ENCODE measurements at regions not wholly inside any gene's neighbourhood (a gene's known extent, or its start where the extent isn't known, plus 50 kb on each side); places are given as distances from the start of the nearest gene placed in this dataset.
A peak's percentile ranks its signal among the peaks of the same experiment; 100 is the strongest.

GRCh38 chr10:3263747-3264146 is 91.2 kb upstream of the PITRM1 start:
- H2BK5ac ChIP-seq (ENCODE audit: low read depth, low read length, poor library complexity, severe bottlenecking) = no peak overlapping the region
- H3K27me3 ChIP-seq (ENCODE audit: control insufficient read depth, insufficient read depth, low read length) = no peaks in the 10 kb centered on the region
- peak overlapping the region; percentile 13; the same call in 1 of the 2 replicates for H2AK5ac ChIP-seq (ENCODE audit: low read depth, low read length)
- H2AK9ac ChIP-seq (replicated peaks; ENCODE audit: low read depth, low read length, poor library complexity) = no peak overlapping the region
- intact Hi-C loops (cut with micrococcal nuclease) = no loop called here
- no peaks in the 10 kb centered on the region for H3K36me3 ChIP-seq (ENCODE audit: control insufficient read depth, insufficient read depth, low read length)
- no peak overlapping the region for H3K14ac ChIP-seq (replicated peaks; ENCODE audit: low read depth, low read length)
- H3K27ac ChIP-seq (ENCODE audit: insufficient read depth, low read length) = no peak overlapping the region
- TF ChIP-seq FOS (IDR thresholded peaks at IDR 0.05; ENCODE audit: low read depth, low read length) = no peak
- no peak for TF ChIP-seq USF2 (IDR thresholded peaks at IDR 0.05; ENCODE audit: low read depth, low read length)
- TF ChIP-seq CHD1 (IDR thresholded peaks at IDR 0.05; ENCODE audit: low read depth, low read length) = no peak
- no peak for TF ChIP-seq SMC3 (IDR thresholded peaks at IDR 0.05; ENCODE audit: low read depth, low read length)
- no peak for TF ChIP-seq POLR2A (IDR thresholded peaks at IDR 0.05; ENCODE audit: low read depth, low read length)
- TF ChIP-seq CEBPB (IDR thresholded peaks at IDR 0.05; ENCODE audit: low read depth, low read length) = no peak
- no peak for TF ChIP-seq MXI1 (IDR thresholded peaks at IDR 0.05; ENCODE audit: borderline replicate concordance, low read depth, low read length)
- TF ChIP-seq RFX5 (IDR thresholded peaks at IDR 0.05; ENCODE audit: low read depth, low read length) = no peak
- no peak for TF ChIP-seq NFE2L2 (IDR thresholded peaks at IDR 0.05; ENCODE audit: low read depth, low read length)
- TF ChIP-seq ELK1 (IDR thresholded peaks at IDR 0.05; ENCODE audit: borderline replicate concordance, low read depth, low read length) = no peak
- no peak for TF ChIP-seq BHLHE40 (IDR thresholded peaks at IDR 0.05; ENCODE audit: low read depth, low read length)
- TF ChIP-seq CTCF (conservative IDR thresholded peaks at IDR 0.05; ENCODE audit: low read depth, low read length) = no peak
- no peak for TF ChIP-seq MAFK (IDR thresholded peaks at IDR 0.05; ENCODE audit: low read depth, low read length)
- ChIA-PET CTCF (no interaction called here), POLR2A (ENCODE audit: unreplicated experiment) (no interaction called here)
- H3K4me2 ChIP-seq (ENCODE audit: low read depth, low read length) = no peak overlapping the region
- H4K20me1 ChIP-seq (ENCODE audit: insufficient read depth, low read length) = no peaks in the 10 kb centered on the region
- in situ Hi-C loops (cut with MboI; ENCODE audit: low sequenced_read_pairs) = no loop called here
- no peak for DNase-seq
- no peak overlapping the region for H4K8ac ChIP-seq (ENCODE audit: low read depth in 2 of 2, low read length in 2 of 2)
- no peak overlapping the region for H3K23ac ChIP-seq (ENCODE audit: low read depth, low read length)
- H3K18ac ChIP-seq (ENCODE audit: low read depth, low read length) = no peak overlapping the region
- H3K9me3 ChIP-seq (ENCODE audit: control insufficient read depth, insufficient read depth, low read length) = no peaks in the 10 kb centered on the region
- no peak overlapping the region for H3K4ac ChIP-seq (ENCODE audit: low read depth, low read length)
- H2AFZ ChIP-seq (replicated peaks; ENCODE audit: low read length, poor library complexity) = no peak overlapping the region
- dilution Hi-C loops (cut with HindIII; ENCODE audit: low sequenced_read_pairs, unreplicated experiment) = no loop called here
- no peak overlapping the region for H2BK120ac ChIP-seq (ENCODE audit: low read depth, low read length)
- H3K4me1 ChIP-seq (ENCODE audit: control insufficient read depth, insufficient read depth, low read length) = peaks cover 4% of the 10 kb centered on the region; the same call in 1 of the 2 replicates
- H3K56ac ChIP-seq (ENCODE audit: extremely low read depth, insufficient read depth, low read length) = no peak overlapping the region
- no peak overlapping the region for H4K91ac ChIP-seq (ENCODE audit: insufficient read depth, low read depth, low read length)
- no peak overlapping the region for H4K5ac ChIP-seq (ENCODE audit: low read depth, low read length)
- BruUV-seq (replicated peaks) = no TSS peak
- H3K9ac ChIP-seq (ENCODE audit: low read depth, low read length) = no peak overlapping the region
- no peak for ATAC-seq (ENCODE audit: low read depth)
- H2BK15ac ChIP-seq (ENCODE audit: low read depth, low read length) = no peak overlapping the region; the same call in 2 of the 3 replicates
- no peaks in the 10 kb centered on the region for H3K79me1 ChIP-seq (ENCODE audit: low read depth in 1 of 2, low read length in 2 of 2)
- H2BK20ac ChIP-seq (ENCODE audit: low read depth, low read length) = no peak overlapping the region
- 82% methylated on average over 6 of the region's 12 CpGs; no CpG with 5 or more reads in 1 of the 2 experiments for WGBS, 2 experiments (ENCODE audit: extremely low coverage in 2 of 2, insufficient read length in 1 of 2)
- no peak overlapping the region for H3K4me3 ChIP-seq (ENCODE audit: insufficient read depth, low read depth, low read length)
- H3K9me1 ChIP-seq (ENCODE audit: insufficient read depth, low read length) = no peaks in the 10 kb centered on the region
